GM23338 (cell line): ENCODE measurements at regions not wholly inside any gene's neighbourhood (a gene's known extent, or its start where the extent isn't known, plus 50 kb on each side); places are given as distances from the start of the nearest gene placed in this dataset.

Source experiments
- CREB1 ChIP-seq: fragments of 250-450 bp; sonication (Bioruptor Pico); IDR thresholded peaks from 2 replicates; pipeline ENCODE4 v1.5.0; 2020; ENCODE audit warnings: low read depth, mild to moderate bottlenecking, moderate library complexity
- EZH2 ChIP-seq: fragments of 200-600 bp; sonication (generic); IDR thresholded peaks from one replicate; pipeline ENCODE4 v1.8.0; 2017; ENCODE audit warnings: antibody characterized with exemption, mild to moderate bottlenecking, low read depth; ENCODE audit not compliant: unreplicated experiment
- EZH2phosphoT487 ChIP-seq: fragments of 200-600 bp; sonication (generic); IDR thresholded peaks from one replicate; pipeline ENCODE4 v1.8.1; 2018; ENCODE audit warnings: antibody characterized with exemption; ENCODE audit not compliant: unreplicated experiment
- JUNB ChIP-seq: IDR thresholded peaks from one replicate; pipeline ENCODE4 v1.6.1; 2016; ENCODE audit warnings: antibody characterized with exemption; ENCODE audit not compliant: unreplicated experiment
- POLR2AphosphoS5 ChIP-seq: IDR thresholded peaks from 2 replicates; pipeline ENCODE4 v1.6.1; 2016; ENCODE audit warnings: antibody characterized with exemption, low read depth
- STAT1 ChIP-seq: IDR thresholded peaks from one replicate; pipeline ENCODE4 v1.6.1; 2016; ENCODE audit warnings: antibody characterized with exemption; ENCODE audit not compliant: unreplicated experiment
- ZNF114 ChIP-seq: fragments of 250-450 bp; sonication (Bioruptor Pico); IDR thresholded peaks from 2 replicates; pipeline ENCODE4 v1.5.0; 2020; ENCODE audit warnings: mild to moderate bottlenecking, moderate library complexity
- TF ChIP-seq, protein P1 (sequence below): fragments of 250-450 bp; sonication (Bioruptor Pico); IDR thresholded peaks from 2 replicates; pipeline ENCODE4 v1.5.0; 2020; ENCODE audit warnings: mild to moderate bottlenecking, moderate library complexity
- TF ChIP-seq, protein P2 (sequence below): IDR thresholded peaks from 2 replicates; pipeline ENCODE4 v1.6.1; 2016; ENCODE audit warnings: antibody characterized with exemption
- TF ChIP-seq, protein P3 (sequence below), 2 experiments: fragments of 200-600 bp in 1 of 2; sonication (generic) in 1 of 2; conservative IDR thresholded peaks; 2 replicates each; pipeline versions ENCODE4 v1.5.1 to v1.6.1; 2016 to 2017; ENCODE audit warnings: antibody characterized with exemption in 2 of 2, low read depth in 2 of 2, mild to moderate bottlenecking in 2 of 2, moderate library complexity in 1 of 2

DNA sequence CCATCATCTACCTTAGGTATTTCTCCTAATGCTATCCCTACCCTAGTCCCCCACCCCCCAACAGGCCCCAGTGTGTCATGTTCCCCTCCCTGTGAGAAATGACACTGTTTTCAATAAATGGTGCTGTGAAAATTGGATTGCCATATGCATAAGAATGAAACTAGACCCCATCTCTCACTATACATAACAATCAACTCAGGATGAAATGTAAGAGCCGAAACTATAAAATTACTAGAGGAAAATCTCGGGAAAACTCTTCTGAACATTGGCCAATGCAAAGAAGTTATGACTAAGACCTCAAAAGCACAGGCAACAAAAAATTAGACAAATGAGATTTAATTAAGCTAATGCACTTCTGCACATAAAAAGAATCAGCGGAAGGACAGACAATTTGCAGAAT lies 138.2 kb downstream of the SUCLA2 start (continued):
- TF ChIP-seq, protein P1, sequence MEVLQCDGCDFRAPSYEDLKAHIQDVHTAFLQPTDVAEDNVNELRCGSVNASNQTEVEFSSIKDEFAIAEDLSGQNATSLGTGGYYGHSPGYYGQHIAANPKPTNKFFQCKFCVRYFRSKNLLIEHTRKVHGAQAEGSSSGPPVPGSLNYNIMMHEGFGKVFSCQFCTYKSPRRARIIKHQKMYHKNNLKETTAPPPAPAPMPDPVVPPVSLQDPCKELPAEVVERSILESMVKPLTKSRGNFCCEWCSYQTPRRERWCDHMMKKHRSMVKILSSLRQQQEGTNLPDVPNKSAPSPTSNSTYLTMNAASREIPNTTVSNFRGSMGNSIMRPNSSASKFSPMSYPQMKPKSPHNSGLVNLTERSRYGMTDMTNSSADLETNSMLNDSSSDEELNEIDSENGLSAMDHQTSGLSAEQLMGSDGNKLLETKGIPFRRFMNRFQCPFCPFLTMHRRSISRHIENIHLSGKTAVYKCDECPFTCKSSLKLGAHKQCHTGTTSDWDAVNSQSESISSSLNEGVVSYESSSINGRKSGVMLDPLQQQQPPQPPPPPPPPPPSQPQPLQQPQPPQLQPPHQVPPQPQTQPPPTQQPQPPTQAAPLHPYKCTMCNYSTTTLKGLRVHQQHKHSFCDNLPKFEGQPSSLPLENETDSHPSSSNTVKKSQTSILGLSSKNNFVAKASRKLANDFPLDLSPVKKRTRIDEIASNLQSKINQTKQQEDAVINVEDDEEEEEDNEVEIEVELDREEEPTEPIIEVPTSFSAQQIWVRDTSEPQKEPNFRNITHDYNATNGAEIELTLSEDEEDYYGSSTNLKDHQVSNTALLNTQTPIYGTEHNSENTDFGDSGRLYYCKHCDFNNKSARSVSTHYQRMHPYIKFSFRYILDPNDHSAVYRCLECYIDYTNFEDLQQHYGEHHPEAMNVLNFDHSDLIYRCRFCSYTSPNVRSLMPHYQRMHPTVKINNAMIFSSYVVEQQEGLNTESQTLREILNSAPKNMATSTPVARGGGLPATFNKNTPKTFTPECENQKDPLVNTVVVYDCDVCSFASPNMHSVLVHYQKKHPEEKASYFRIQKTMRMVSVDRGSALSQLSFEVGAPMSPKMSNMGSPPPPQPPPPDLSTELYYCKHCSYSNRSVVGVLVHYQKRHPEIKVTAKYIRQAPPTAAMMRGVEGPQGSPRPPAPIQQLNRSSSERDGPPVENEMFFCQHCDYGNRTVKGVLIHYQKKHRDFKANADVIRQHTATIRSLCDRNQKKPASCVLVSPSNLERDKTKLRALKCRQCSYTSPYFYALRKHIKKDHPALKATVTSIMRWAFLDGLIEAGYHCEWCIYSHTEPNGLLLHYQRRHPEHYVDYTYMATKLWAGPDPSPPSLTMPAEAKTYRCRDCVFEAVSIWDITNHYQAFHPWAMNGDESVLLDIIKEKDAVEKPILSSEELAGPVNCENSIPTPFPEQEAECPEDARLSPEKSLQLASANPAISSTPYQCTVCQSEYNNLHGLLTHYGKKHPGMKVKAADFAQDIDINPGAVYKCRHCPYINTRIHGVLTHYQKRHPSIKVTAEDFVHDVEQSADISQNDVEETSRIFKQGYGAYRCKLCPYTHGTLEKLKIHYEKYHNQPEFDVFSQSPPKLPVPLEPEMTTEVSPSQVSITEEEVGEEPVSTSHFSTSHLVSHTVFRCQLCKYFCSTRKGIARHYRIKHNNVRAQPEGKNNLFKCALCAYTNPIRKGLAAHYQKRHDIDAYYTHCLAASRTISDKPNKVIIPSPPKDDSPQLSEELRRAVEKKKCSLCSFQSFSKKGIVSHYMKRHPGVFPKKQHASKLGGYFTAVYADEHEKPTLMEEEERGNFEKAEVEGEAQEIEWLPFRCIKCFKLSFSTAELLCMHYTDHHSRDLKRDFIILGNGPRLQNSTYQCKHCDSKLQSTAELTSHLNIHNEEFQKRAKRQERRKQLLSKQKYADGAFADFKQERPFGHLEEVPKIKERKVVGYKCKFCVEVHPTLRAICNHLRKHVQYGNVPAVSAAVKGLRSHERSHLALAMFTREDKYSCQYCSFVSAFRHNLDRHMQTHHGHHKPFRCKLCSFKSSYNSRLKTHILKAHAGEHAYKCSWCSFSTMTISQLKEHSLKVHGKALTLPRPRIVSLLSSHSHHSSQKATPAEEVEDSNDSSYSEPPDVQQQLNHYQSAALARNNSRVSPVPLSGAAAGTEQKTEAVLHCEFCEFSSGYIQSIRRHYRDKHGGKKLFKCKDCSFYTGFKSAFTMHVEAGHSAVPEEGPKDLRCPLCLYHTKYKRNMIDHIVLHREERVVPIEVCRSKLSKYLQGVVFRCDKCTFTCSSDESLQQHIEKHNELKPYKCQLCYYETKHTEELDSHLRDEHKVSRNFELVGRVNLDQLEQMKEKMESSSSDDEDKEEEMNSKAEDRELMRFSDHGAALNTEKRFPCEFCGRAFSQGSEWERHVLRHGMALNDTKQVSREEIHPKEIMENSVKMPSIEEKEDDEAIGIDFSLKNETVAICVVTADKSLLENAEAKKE (CRISPR knock-in tag), result no peak
- no peak for TF ChIP-seq JUNB
- TF ChIP-seq, protein P2, sequence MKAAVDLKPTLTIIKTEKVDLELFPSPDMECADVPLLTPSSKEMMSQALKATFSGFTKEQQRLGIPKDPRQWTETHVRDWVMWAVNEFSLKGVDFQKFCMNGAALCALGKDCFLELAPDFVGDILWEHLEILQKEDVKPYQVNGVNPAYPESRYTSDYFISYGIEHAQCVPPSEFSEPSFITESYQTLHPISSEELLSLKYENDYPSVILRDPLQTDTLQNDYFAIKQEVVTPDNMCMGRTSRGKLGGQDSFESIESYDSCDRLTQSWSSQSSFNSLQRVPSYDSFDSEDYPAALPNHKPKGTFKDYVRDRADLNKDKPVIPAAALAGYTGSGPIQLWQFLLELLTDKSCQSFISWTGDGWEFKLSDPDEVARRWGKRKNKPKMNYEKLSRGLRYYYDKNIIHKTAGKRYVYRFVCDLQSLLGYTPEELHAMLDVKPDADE, result no peak
- no peak for TF ChIP-seq STAT1
- TF ChIP-seq, protein P3, sequence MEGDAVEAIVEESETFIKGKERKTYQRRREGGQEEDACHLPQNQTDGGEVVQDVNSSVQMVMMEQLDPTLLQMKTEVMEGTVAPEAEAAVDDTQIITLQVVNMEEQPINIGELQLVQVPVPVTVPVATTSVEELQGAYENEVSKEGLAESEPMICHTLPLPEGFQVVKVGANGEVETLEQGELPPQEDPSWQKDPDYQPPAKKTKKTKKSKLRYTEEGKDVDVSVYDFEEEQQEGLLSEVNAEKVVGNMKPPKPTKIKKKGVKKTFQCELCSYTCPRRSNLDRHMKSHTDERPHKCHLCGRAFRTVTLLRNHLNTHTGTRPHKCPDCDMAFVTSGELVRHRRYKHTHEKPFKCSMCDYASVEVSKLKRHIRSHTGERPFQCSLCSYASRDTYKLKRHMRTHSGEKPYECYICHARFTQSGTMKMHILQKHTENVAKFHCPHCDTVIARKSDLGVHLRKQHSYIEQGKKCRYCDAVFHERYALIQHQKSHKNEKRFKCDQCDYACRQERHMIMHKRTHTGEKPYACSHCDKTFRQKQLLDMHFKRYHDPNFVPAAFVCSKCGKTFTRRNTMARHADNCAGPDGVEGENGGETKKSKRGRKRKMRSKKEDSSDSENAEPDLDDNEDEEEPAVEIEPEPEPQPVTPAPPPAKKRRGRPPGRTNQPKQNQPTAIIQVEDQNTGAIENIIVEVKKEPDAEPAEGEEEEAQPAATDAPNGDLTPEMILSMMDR (conservative IDR thresholded peaks at IDR 0.05; ENCODE audit: low read depth in 2 of 2), result no peak
- no peak for TF ChIP-seq POLR2AphosphoS5
- TF ChIP-seq ZNF114 (CRISPR knock-in tag), result no peak
- TF ChIP-seq EZH2, result no peak
- no peak for TF ChIP-seq EZH2phosphoT487
- TF ChIP-seq CREB1 (CRISPR knock-in tag), result no peak
